ENCODE measurements at regions not wholly inside any gene's neighbourhood (a gene's known extent, or its start where the extent isn't known, plus 50 kb on each side); places are given as distances from the start of the nearest gene placed in this dataset.

- TF ChIP-seq CTCF (IDR thresholded peaks at IDR 0.05): no peak
- no peak for TF ChIP-seq POLR2A (IDR thresholded peaks at IDR 0.05)
- no peak for TF ChIP-seq EP300 (IDR thresholded peaks at IDR 0.05)
Observed at GRCh38 chr17:34153991-34154390, 101.1 kb upstream of the CCL2 start.
